A673 (cell line): ENCODE measurements at regions not wholly inside any gene's neighbourhood (a gene's known extent, or its start where the extent isn't known, plus 50 kb on each side); places are given as distances from the start of the nearest gene placed in this dataset.

Experiments
- CTCF ChIP-seq: fragments of 300-800, 200-600 bp; sonication (generic); conservative IDR thresholded peaks from 2 replicates; pipeline ENCODE4 v1.5.1; 2017; ENCODE audit warnings: low read depth, mild to moderate bottlenecking, antibody characterized with exemption, low read length, moderate library complexity, mixed read lengths
- EZH2 ChIP-seq: fragments of 200-600 bp; sonication (generic); IDR thresholded peaks from 2 replicates; pipeline ENCODE4 v1.6.1; 2017; ENCODE audit warnings: borderline replicate concordance, low read depth, mild to moderate bottlenecking, mixed read lengths, antibody characterized with exemption, low read length; ENCODE audit not compliant: poor library complexity, severe bottlenecking

GRCh38 chr9:108474356-108474755, 381.4 kb downstream of the ACTL7B start:
- TF ChIP-seq CTCF (no peak), EZH2 (no peak)
